Transverse colon (tissue), 4 donors: ENCODE measurements at regions not wholly inside any gene's neighbourhood (a gene's known extent, or its start where the extent isn't known, plus 50 kb on each side); places are given as distances from the start of the nearest gene placed in this dataset.

Experiments used
- CTCF ChIP-seq, 5 experiments: fragments of 200-600 bp in 3 of 5; fragments of 450-650 bp in 2 of 5; sonication (generic) in 3 of 5; IDR thresholded peaks; 1 replicate in 2 of 5; 2 replicates in 3 of 5; pipeline ENCODE4 v1.5.1; 2016 to 2017; ENCODE audit warnings: antibody characterized with exemption in 5 of 5, inconsistent platforms in 3 of 5, mild to moderate bottlenecking in 2 of 5, moderate library complexity in 1 of 5
- POLR2AphosphoS5 ChIP-seq, 3 donors: sonication (generic); formaldehyde crosslinking; IDR thresholded peaks; one replicate each; pipeline ENCODE4 v1.6.1; 2016; ENCODE audit warnings: antibody characterized with exemption in 3 of 3

- no peak for TF ChIP-seq POLR2AphosphoS5 (IDR thresholded peaks at IDR 0.05)
- TF ChIP-seq CTCF (IDR thresholded peaks at IDR 0.05), result no peak
Observed at GRCh38 chr7:134374291-134374690, 57.6 kb upstream of the SLC35B4 start.
